ENCODE measurements at regions not wholly inside any gene's neighbourhood (a gene's known extent, or its start where the extent isn't known, plus 50 kb on each side); places are given as distances from the start of the nearest gene placed in this dataset.
"Not testable (repeated sequence)": the region's sequence is repeated elsewhere in the genome, so short reads cannot be mapped to it uniquely, and the experiment has no call there.

DNA sequence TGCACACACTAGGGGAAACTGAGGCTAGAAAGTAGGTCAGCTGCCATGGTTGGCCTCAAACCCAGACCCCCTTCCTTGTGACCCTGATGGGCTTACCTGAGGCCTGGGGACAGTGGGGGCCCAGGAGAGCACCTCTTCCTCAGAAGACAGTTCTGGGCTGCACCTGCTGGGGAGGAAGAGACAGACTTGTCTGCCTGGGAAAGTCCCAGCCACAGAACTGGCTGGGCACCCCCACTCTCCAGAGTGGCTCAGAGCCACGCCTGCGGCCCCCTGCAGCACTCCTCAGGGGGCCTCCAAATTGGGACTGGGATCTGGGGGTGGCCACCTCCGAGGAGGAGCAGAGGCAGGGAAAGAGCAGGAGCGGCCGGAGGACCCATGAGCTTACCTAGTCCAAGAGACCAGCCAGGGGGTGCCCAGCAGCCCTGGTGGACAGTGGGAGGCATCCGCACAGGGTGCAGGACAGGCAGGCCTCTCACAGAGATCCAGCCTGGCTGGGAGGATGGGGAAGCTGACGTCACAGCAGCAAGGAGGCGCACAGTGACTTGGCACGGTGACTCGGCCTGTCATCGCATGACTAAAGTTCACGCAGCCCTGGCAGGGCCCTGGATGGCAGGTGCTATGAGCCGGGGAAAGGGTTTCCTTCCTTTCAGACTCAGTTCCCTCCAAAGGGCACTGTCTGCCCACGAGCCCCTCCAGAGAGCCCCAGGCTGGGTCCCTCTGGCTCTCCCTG, 907.7 kb downstream of the TUBA3C start:
- not testable (repeated sequence) for H3K9me3 ChIP-seq; H3K27ac ChIP-seq; H3K4me1 ChIP-seq; DNase-seq (ENCODE audit: low spot score); H3K27me3 ChIP-seq; H3K4me3 ChIP-seq; H3K36me3 ChIP-seq

DNA sequence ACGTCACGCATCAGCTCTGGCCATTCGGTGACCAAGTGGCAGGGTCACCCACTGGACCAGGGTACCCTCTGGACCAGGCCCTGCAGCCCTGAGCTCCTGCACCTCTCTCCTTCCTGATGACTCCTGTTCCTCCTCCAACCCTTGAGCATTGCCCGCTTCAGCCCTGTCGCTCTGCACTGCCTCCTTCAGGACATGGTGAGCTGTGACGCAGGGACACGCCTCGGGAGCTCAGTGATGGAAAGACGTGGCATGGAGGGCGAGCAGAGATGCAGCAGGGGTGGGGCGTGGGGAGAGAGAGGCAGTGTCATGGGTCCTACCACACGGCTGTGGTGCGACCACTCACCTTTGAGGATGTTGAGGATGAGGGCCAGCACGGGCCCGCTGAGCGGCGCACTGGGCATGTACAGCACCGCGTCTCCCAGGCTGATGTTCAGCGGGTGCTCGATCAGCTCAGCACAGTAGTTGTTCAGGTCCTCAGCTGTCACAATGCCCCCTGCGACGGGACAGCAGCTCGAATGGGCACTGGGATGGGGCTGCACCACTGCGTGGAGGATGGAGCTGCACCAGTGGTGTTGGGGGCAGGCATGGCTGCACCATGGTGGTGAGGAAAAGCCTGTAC, 922.7 kb downstream of the TUBA3C start:
- not testable (repeated sequence) for H3K4me3 ChIP-seq; H3K4me1 ChIP-seq; H3K27ac ChIP-seq; H3K36me3 ChIP-seq; H3K27me3 ChIP-seq; H3K9me3 ChIP-seq; DNase-seq (ENCODE audit: low spot score)

DNA sequence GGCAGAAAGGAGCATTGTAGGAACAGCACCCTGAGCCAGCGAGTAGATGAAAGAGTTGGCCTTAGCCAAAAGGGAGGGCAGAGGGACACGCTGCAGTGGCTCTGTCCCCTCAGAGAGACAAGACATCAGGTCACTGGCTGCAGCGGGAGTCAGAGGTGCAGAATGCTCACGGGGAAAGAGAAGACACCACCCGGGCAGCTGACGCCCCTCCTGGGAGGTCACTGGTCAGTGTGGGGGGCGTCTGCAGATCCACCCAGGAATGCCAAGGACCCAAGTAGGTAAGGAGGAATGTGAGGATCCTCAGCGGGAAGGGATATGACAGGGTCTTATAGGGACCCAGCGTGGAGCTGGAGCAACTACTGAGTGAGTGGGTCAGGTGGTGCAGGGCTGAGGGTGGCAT, 923.9 kb downstream of the TUBA3C start:
- not testable (repeated sequence) for H3K4me3 ChIP-seq; H3K9me3 ChIP-seq; DNase-seq (ENCODE audit: low spot score)

DNA sequence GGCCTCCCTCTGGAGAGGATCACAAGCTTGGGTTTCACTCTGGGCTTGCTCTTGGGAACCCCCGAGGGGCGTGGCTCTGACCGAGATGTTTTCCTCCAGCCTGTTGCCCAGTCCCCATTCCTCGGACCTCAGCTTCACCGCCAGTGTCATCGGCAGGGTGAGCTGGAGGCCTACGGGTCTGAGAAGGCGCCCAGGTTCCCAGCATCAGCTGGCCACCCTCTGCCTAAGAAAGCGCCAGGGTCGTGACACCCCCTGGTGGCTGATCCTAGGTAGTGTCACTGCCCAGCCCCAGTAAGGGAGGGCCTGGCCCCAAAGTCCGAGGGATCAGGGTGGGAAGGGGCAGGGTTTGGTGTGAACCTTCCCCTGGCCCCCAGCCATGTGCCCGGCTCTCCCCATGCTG, 928.8 kb downstream of the TUBA3C start:
- H3K27ac ChIP-seq; H3K4me3 ChIP-seq; H3K27me3 ChIP-seq; H3K9me3 ChIP-seq; DNase-seq (ENCODE audit: low spot score); H3K4me1 ChIP-seq; H3K36me3 ChIP-seq: not testable (repeated sequence)

More for the DNA sequence above, 923.9 kb downstream of the TUBA3C start:
- H3K27me3 ChIP-seq, H3K27ac ChIP-seq, H3K4me1 ChIP-seq, H3K36me3 ChIP-seq: not testable (repeated sequence)

DNA sequence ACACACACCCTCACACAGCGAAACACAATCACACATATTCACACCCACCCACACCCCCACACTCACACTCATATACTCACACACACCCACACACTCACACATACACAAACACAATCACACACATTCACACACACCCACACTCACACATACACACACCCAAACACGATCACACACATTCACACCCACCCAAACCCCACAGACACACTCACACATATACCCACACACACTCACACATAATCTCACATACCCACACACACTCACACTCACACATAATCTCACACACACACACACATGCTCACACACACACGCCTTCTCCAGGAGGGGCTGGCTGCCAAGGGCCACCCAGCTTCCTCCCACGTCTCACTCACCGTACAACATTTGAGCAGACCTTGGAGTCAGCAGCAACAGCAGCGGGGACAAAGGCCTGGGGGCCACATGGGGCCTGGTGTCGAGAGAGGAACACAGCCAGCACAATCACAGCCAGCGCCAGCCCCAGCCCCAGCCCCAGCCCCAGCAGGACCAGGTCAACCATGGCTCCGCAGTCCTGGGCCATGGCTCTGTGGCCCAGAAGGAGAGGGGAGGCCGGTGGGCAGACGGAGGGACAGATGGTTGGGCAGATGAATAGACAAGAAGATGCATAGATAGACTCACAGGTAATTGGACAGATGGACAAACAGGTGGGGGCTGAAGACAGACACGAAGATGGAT, 932.9 kb downstream of the TUBA3C start:
- H3K27me3 ChIP-seq; DNase-seq (ENCODE audit: low spot score); H3K4me1 ChIP-seq: not testable (repeated sequence)

DNA sequence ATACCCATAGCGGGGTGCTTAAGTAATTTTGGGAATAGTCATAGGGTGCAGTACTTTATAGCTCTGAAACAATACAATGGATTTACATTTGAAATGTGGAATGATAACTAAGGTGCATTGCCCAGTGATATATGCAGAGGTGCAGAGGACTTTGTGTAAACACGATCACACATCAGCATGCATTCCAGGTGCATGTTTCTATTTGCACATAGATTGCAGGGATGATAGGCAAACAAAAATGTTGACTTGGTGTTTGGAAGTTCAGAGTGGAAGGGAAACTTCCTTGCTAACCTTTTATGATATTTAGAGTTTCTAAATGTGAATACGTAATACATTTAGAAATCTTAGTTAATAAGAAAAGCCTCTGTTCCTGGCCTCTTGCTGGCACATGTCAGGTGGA, 941.5 kb downstream of the TUBA3C start:
- H3K4me1 ChIP-seq; H3K27me3 ChIP-seq; H3K4me3 ChIP-seq; H3K27ac ChIP-seq; H3K36me3 ChIP-seq; DNase-seq (ENCODE audit: low spot score); H3K9me3 ChIP-seq: not testable (repeated sequence)

More for the DNA sequence above, 932.9 kb downstream of the TUBA3C start:
- H3K36me3 ChIP-seq, H3K27ac ChIP-seq, H3K4me3 ChIP-seq, H3K9me3 ChIP-seq: not testable (repeated sequence)

DNA sequence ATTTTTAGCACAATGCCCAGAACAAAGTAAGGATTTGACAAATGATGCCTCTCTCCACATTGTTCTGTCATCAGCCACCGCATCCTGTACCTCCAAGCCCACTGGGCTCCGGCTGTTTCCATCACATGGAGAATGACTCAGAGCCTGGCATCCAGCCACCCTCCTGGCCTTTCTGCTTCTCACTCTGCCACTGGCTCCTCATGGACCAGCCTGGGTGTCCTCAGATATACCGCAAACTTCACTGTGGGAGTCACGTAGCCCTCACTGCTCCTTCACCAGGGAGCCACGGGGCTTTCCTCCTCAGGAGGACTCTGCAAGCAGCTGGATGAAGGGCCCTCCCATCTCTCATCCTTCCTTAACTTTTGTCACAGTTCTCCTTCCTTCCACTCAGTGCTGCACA, 943.0 kb downstream of the TUBA3C start:
- H3K4me1 ChIP-seq; H3K27ac ChIP-seq; H3K9me3 ChIP-seq; H3K27me3 ChIP-seq; H3K36me3 ChIP-seq; DNase-seq (ENCODE audit: low spot score); H3K4me3 ChIP-seq: not testable (repeated sequence)

DNA sequence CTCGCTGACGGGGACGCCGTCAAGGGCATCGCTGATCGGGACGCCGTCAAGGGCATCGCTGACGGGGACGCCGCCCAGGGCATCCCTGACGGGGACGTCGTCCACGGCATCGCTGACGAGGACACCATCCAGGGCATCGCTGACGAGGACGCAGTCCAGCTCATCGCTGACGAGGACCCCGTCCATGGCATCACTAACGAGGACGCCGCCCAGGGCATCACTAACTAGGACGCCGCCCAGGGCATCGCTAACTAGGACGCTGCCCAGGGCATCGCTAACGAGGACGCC, 945.2 kb downstream of the TUBA3C start:
- Histone ChIP-seq H3K36me3 (no peaks in the 10 kb centered on the region), H3K9me3 (no peaks in the 10 kb centered on the region), H3K4me1 (no peaks in the 10 kb centered on the region), H3K4me3 (no peak overlapping the region), H3K27me3 (no peaks in the 10 kb centered on the region), H3K27ac (no peak overlapping the region)
- DNase-seq (ENCODE audit: low spot score): no peak
- TF ChIP-seq, protein P1, sequence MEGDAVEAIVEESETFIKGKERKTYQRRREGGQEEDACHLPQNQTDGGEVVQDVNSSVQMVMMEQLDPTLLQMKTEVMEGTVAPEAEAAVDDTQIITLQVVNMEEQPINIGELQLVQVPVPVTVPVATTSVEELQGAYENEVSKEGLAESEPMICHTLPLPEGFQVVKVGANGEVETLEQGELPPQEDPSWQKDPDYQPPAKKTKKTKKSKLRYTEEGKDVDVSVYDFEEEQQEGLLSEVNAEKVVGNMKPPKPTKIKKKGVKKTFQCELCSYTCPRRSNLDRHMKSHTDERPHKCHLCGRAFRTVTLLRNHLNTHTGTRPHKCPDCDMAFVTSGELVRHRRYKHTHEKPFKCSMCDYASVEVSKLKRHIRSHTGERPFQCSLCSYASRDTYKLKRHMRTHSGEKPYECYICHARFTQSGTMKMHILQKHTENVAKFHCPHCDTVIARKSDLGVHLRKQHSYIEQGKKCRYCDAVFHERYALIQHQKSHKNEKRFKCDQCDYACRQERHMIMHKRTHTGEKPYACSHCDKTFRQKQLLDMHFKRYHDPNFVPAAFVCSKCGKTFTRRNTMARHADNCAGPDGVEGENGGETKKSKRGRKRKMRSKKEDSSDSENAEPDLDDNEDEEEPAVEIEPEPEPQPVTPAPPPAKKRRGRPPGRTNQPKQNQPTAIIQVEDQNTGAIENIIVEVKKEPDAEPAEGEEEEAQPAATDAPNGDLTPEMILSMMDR (IDR thresholded peaks at IDR 0.05): no peak

DNA sequence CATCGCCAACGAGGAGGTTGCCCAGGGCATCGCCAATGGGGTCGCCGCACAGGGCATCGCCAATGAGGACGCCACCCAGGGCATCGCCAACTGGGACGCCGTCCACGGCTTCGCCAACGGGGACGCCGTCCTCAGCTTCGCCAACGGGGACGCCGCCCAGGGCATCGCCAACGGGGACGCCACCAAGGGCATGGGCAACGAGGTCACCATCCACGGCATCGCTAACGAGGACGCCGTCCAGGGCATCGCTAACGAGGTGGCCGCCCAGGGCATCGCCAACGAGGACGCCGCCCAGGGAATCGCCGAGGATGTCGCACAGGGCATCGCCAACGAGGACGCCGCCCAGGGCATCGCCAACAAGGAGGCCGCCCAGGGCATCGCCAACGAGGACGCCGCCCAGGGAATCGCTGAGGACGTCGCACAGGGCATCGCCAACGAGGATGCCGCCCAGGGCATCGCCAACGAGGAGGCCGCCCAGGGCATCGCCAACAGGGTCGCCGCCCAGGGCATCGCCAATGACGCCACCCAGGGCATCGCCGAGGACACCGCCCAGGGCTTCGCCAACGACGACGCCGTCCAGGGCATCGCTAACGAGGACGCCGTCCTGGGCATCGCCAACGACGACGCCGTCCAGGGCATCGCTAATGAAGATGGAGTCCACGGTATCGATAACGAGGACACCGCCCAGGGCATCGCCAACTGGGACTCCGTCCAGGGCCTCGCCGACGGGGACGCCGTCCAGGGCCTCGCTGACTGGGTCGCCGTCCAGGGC, 945.7 kb downstream of the TUBA3C start:
- TF ChIP-seq, protein P1 (IDR thresholded peaks at IDR 0.05): no peak
- Histone ChIP-seq H3K4me3 (no peak overlapping the region), H3K27me3 (no peaks in the 10 kb centered on the region), H3K4me1 (no peaks in the 10 kb centered on the region), H3K9me3 (no peaks in the 10 kb centered on the region), H3K27ac (no peak overlapping the region), H3K36me3 (no peaks in the 10 kb centered on the region)
- no peak for DNase-seq (ENCODE audit: low spot score)

All from right atrium auricular region (tissue), 2 donors.